Sigmoid colon (tissue), 6 donors: ENCODE measurements at regions not wholly inside any gene's neighbourhood (a gene's known extent, or its start where the extent isn't known, plus 50 kb on each side); places are given as distances from the start of the nearest gene placed in this dataset.
"Not testable (repeated sequence)": the region's sequence is repeated elsewhere in the genome, so short reads cannot be mapped to it uniquely, and the experiment has no call there.

Source experiments
- DNase-seq: peaks from one replicate; pipeline ENCODE4 v3.0.0-alpha.2; 2019
- H3K27ac ChIP-seq, 4 donors: fragments of 200-600 bp; sonication (generic); one replicate each; pipeline ENCODE4 v1.5.1; 2016 to 2019; ENCODE audit warnings: mild to moderate bottlenecking in 1 of 4
- H3K27me3 ChIP-seq, 3 donors: fragments of 200-600 bp; sonication (generic); one replicate each; pipeline ENCODE4 v1.5.1; 2019; ENCODE audit warnings: mild to moderate bottlenecking in 1 of 3
- H3K36me3 ChIP-seq, 4 donors: fragments of 200-600 bp; sonication (generic); one replicate each; pipeline ENCODE4 v1.5.1; 2016 to 2019
- H3K4me1 ChIP-seq, 4 donors: fragments of 200-600 bp; sonication (generic); one replicate each; pipeline ENCODE4 v1.5.1; 2017 to 2019
- H3K4me3 ChIP-seq, 4 donors: fragments of 200-600 bp; sonication (generic); one replicate each; pipeline ENCODE4 v1.5.1; 2017 to 2019; ENCODE audit warnings: mild to moderate bottlenecking in 2 of 4, moderate library complexity in 1 of 4
- H3K9me3 ChIP-seq, 4 donors: fragments of 200-600 bp in 3 of 4; sonication (generic) in 3 of 4; one replicate each; pipeline versions ENCODE4 v1.5.1 to v1.6.1; 2013 to 2019
- CTCF ChIP-seq, 4 experiments: fragments of 450-650 bp in 3 of 4; fragments of 200-600 bp in 1 of 4; IDR thresholded peaks; one replicate each; pipeline ENCODE4 v1.5.1; 2016 to 2019; ENCODE audit warnings: antibody characterized with exemption in 4 of 4, mild to moderate bottlenecking in 3 of 4, moderate library complexity in 2 of 4
- EP300 ChIP-seq, 4 donors: sonication (generic); formaldehyde crosslinking; IDR thresholded peaks; one replicate each; pipeline ENCODE4 v1.6.1; 2017; ENCODE audit warnings: antibody characterized with exemption in 4 of 4
- POLR2A ChIP-seq, 2 donors: fragments of 450-650 bp; IDR thresholded peaks; one replicate each; pipeline ENCODE4 v1.6.1; 2016; ENCODE audit warnings: antibody characterized with exemption in 2 of 2, mild to moderate bottlenecking in 2 of 2, moderate library complexity in 2 of 2
- POLR2AphosphoS5 ChIP-seq, 4 donors: sonication (generic); formaldehyde crosslinking; IDR thresholded peaks; one replicate each; pipeline ENCODE4 v1.6.1; 2017; ENCODE audit warnings: antibody characterized with exemption in 4 of 4
- WGBS, 2 donors: extraction: QIAGEN DNeasy Blood & Tissue Kit; methylation state at CpG; one replicate each; pipeline ENCODE4 v1.1.7; 2013; 5-methylcytosine and 5-hydroxymethylcytosine counted together
- intact Hi-C: fragments of 100-400 bp; cut with DNase I; formaldehyde crosslinking; loops from one replicate; pipeline ENCODE4 v1.15.1; 2023
- donor health status: healthy with polysubstance abuse.
- donor health status: healthy.

- DNase-seq = no peak
- H3K27ac ChIP-seq = no peak overlapping the region
- TF ChIP-seq POLR2AphosphoS5 (IDR thresholded peaks at IDR 0.05) (no peak), CTCF (IDR thresholded peaks at IDR 0.05) (no peak), POLR2A (IDR thresholded peaks at IDR 0.05) (no peak), EP300 (IDR thresholded peaks at IDR 0.05) (no peak)
- 89 to 92% methylated on average over 1 of the region's 1 CpG for WGBS, 2 donors
- intact Hi-C loops = no loop called here
- no peak overlapping the region for H3K4me3 ChIP-seq
- no peaks in the 10 kb centered on the region for H3K4me1 ChIP-seq
- no peaks in the 10 kb centered on the region for H3K27me3 ChIP-seq
- no peaks in the 10 kb centered on the region for H3K9me3 ChIP-seq
- no peaks in the 10 kb centered on the region for H3K36me3 ChIP-seq
These were observed 140.0 kb downstream of the GLUL start for GRCh38 chr1:182251561-182251960.

GRCh38 chr1:182249201-182249676, 142.4 kb downstream of the GLUL start:
- H3K36me3 ChIP-seq = no peaks in the 10 kb centered on the region
- no peak overlapping the region for H3K4me3 ChIP-seq
- H3K4me1 ChIP-seq = no peaks in the 10 kb centered on the region
- TF ChIP-seq POLR2AphosphoS5 (IDR thresholded peaks at IDR 0.05) (no peak), CTCF (IDR thresholded peaks at IDR 0.05) (no peak), POLR2A (IDR thresholded peaks at IDR 0.05) (no peak), EP300 (IDR thresholded peaks at IDR 0.05) (no peak)
- no peaks in the 10 kb centered on the region for H3K9me3 ChIP-seq
- H3K27me3 ChIP-seq = no peaks in the 10 kb centered on the region
- no peak overlapping the region for H3K27ac ChIP-seq
- WGBS, 2 donors = 13 to 48% methylated on average over 15 of the region's 15 CpGs
- intact Hi-C loops = no loop called here
- no peak for DNase-seq

- DNase-seq = no peak
- no peak overlapping the region for H3K4me3 ChIP-seq
- no peaks in the 10 kb centered on the region for H3K27me3 ChIP-seq
- H3K9me3 ChIP-seq = no peaks in the 10 kb centered on the region
- H3K36me3 ChIP-seq = no peaks in the 10 kb centered on the region
- H3K27ac ChIP-seq = no peak overlapping the region
- 56 to 69% methylated on average over 5 of the region's 5 CpGs for WGBS, 2 donors
- no peak for TF ChIP-seq EP300 (IDR thresholded peaks at IDR 0.05)
- no peak for TF ChIP-seq CTCF (IDR thresholded peaks at IDR 0.05)
- no peak for TF ChIP-seq POLR2AphosphoS5 (IDR thresholded peaks at IDR 0.05)
- TF ChIP-seq POLR2A (IDR thresholded peaks at IDR 0.05) = no peak
- intact Hi-C loops = no loop called here
- no peaks in the 10 kb centered on the region for H3K4me1 ChIP-seq
These were observed 142.9 kb downstream of the GLUL start for GRCh38 chr1:182248721-182249120.

GRCh38 chr1:182247813-182248212, 143.8 kb downstream of the GLUL start:
- 91 to 94% methylated on average over 2 of the region's 2 CpGs for WGBS, 2 donors
- H3K9me3 ChIP-seq, H3K4me1 ChIP-seq, intact Hi-C loops, H3K36me3 ChIP-seq, H3K4me3 ChIP-seq, H3K27ac ChIP-seq, DNase-seq, H3K27me3 ChIP-seq: not testable (repeated sequence)

GRCh38 chr1:182246783-182247182, 144.8 kb downstream of the GLUL start:
- 91 to 97% methylated on average over 5 of the region's 5 CpGs for WGBS, 2 donors
- DNase-seq = no peak
- intact Hi-C loops = no loop called here

More at GRCh38 chr1:182246783-182247182, 144.8 kb downstream of the GLUL start:
- no peak for TF ChIP-seq POLR2A (IDR thresholded peaks at IDR 0.05)
- TF ChIP-seq POLR2AphosphoS5 (IDR thresholded peaks at IDR 0.05) = no peak
- TF ChIP-seq EP300 (IDR thresholded peaks at IDR 0.05) = no peak
- no peak for TF ChIP-seq CTCF (IDR thresholded peaks at IDR 0.05)
- H3K27ac ChIP-seq = no peak overlapping the region
- H3K36me3 ChIP-seq = no peaks in the 10 kb centered on the region
- no peaks in the 10 kb centered on the region for H3K4me1 ChIP-seq
- H3K4me3 ChIP-seq = no peak overlapping the region
- no peaks in the 10 kb centered on the region for H3K9me3 ChIP-seq
- H3K27me3 ChIP-seq = no peaks in the 10 kb centered on the region
